ENCODE measurements at regions not wholly inside any gene's neighbourhood (a gene's known extent, or its start where the extent isn't known, plus 50 kb on each side); places are given as distances from the start of the nearest gene placed in this dataset.

- TF ChIP-seq, protein P1, sequence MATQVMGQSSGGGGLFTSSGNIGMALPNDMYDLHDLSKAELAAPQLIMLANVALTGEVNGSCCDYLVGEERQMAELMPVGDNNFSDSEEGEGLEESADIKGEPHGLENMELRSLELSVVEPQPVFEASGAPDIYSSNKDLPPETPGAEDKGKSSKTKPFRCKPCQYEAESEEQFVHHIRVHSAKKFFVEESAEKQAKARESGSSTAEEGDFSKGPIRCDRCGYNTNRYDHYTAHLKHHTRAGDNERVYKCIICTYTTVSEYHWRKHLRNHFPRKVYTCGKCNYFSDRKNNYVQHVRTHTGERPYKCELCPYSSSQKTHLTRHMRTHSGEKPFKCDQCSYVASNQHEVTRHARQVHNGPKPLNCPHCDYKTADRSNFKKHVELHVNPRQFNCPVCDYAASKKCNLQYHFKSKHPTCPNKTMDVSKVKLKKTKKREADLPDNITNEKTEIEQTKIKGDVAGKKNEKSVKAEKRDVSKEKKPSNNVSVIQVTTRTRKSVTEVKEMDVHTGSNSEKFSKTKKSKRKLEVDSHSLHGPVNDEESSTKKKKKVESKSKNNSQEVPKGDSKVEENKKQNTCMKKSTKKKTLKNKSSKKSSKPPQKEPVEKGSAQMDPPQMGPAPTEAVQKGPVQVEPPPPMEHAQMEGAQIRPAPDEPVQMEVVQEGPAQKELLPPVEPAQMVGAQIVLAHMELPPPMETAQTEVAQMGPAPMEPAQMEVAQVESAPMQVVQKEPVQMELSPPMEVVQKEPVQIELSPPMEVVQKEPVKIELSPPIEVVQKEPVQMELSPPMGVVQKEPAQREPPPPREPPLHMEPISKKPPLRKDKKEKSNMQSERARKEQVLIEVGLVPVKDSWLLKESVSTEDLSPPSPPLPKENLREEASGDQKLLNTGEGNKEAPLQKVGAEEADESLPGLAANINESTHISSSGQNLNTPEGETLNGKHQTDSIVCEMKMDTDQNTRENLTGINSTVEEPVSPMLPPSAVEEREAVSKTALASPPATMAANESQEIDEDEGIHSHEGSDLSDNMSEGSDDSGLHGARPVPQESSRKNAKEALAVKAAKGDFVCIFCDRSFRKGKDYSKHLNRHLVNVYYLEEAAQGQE (IDR thresholded peaks at IDR 0.05; ENCODE audit: insufficient read depth in 1 of 2, low read depth in 2 of 2, low read length in 2 of 2) = no peak
- TF ChIP-seq POLR2AphosphoS5 (IDR thresholded peaks at IDR 0.05; ENCODE audit: low read depth, low read length) = no peak
Observed at GRCh38 chr2:111522231-111522768, 361.7 kb downstream of the ANAPC1 start.

DNA sequence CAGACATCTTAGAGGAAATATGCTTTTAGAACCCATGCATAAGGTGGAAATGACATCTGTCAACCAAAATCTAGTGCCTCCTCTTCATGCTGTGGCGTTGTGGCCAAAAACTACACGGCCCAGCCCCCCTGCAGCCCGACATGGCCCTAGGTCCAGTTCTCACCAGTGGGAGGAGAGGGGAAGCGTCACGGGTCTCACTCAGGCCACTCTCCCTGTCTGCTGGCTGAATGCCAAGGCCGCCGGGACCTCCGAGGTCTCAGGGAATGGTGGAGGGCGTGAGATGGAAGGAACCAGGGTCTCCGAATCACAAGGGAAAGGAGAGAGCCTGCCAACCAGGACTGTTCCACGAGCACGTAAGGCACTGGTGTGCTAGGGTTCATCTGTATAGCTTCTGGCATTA, 361.0 kb downstream of the ANAPC1 start:
- TF ChIP-seq POLR2AphosphoS5 (IDR thresholded peaks at IDR 0.05; ENCODE audit: low read depth, low read length) = no peak
- TF ChIP-seq, protein P1 (IDR thresholded peaks at IDR 0.05; ENCODE audit: insufficient read depth in 1 of 2, low read depth in 2 of 2, low read length in 2 of 2) = no peak
- no peak for TF ChIP-seq SIN3A (IDR thresholded peaks at IDR 0.05; ENCODE audit: borderline replicate concordance, insufficient read depth, low read length)
- no peak for TF ChIP-seq TAF1 (IDR thresholded peaks at IDR 0.05; ENCODE audit: borderline replicate concordance, insufficient read depth, low read length)
- TF ChIP-seq FOXP2 (optimal IDR thresholded peaks at IDR 0.05; ENCODE audit: borderline replicate concordance, extremely low read depth, extremely low read length, insufficient read depth) = no peak

GRCh38 chr2:111534910-111535352, 349.1 kb downstream of the ANAPC1 start:
- TF ChIP-seq POLR2AphosphoS5 (IDR thresholded peaks at IDR 0.05; ENCODE audit: low read depth, low read length) (no peak), FOXP2 (optimal IDR thresholded peaks at IDR 0.05; ENCODE audit: borderline replicate concordance, extremely low read depth, extremely low read length, insufficient read depth) (no peak), TAF1 (IDR thresholded peaks at IDR 0.05; ENCODE audit: borderline replicate concordance, insufficient read depth, low read length) (no peak), SIN3A (IDR thresholded peaks at IDR 0.05; ENCODE audit: borderline replicate concordance, insufficient read depth, low read length) (no peak)
- TF ChIP-seq, protein P1 (IDR thresholded peaks at IDR 0.05; ENCODE audit: insufficient read depth in 1 of 2, low read depth in 2 of 2, low read length in 2 of 2) = no peak

DNA sequence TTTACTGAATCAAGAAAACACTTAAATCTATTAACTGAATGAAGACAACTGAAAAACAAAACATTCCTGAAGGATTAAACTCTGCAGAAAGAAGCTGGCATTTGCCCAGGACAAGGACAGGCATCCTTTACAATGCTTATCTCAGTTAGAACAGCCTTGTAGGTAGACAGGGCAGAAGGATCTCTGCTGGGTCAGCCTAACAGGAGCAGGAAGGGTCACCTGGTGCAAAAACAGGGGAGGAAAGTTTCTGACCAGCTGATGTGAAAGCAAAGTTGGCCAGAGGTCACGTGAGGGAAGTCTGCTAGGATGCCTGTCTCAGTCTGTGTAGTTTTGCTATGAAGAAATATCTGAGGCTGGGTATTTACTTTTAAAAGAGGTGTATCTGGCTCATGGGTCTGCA, 348.6 kb downstream of the ANAPC1 start:
- TF ChIP-seq SIN3A (IDR thresholded peaks at IDR 0.05; ENCODE audit: borderline replicate concordance, insufficient read depth, low read length) (no peak), FOXP2 (optimal IDR thresholded peaks at IDR 0.05; ENCODE audit: borderline replicate concordance, extremely low read depth, extremely low read length, insufficient read depth) (no peak), POLR2AphosphoS5 (IDR thresholded peaks at IDR 0.05; ENCODE audit: low read depth, low read length) (no peak), TAF1 (IDR thresholded peaks at IDR 0.05; ENCODE audit: borderline replicate concordance, insufficient read depth, low read length) (no peak)
- TF ChIP-seq, protein P1 (IDR thresholded peaks at IDR 0.05; ENCODE audit: insufficient read depth in 1 of 2, low read depth in 2 of 2, low read length in 2 of 2) = no peak

DNA sequence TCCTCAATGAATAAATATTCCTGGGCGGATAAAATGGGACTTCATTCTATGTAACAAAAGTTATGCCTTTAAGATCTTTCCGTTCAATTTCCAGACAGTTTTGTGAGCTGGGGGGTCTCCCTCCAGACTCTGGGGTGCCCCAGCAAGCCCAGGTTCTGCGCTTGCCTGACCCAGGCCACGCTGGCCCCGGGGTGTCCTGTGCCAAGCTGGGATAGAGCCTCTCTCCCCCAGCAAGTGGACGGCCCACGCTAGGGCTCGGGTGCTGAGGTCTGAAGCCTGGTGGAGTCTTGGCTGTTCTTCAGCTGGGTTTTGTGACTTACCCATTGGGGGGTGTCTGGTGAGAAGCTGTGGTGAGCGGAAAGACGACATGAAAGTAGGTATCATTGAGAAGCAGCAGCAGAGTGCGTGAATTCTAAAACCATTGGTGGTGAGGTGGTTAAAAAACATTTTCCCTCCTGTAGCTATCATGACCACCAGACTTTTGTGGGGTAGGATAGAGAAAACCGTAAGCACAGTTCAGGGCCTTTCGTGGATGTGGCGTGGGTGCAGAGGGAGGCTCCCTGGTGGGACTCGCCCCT, 346.8 kb downstream of the ANAPC1 start:
- TF ChIP-seq TAF1 (IDR thresholded peaks at IDR 0.05; ENCODE audit: borderline replicate concordance, insufficient read depth, low read length) (no peak), SIN3A (IDR thresholded peaks at IDR 0.05; ENCODE audit: borderline replicate concordance, insufficient read depth, low read length) (no peak), POLR2AphosphoS5 (IDR thresholded peaks at IDR 0.05; ENCODE audit: low read depth, low read length) (no peak), FOXP2 (optimal IDR thresholded peaks at IDR 0.05; ENCODE audit: borderline replicate concordance, extremely low read depth, extremely low read length, insufficient read depth) (no peak)
- TF ChIP-seq, protein P1 (IDR thresholded peaks at IDR 0.05; ENCODE audit: insufficient read depth in 1 of 2, low read depth in 2 of 2, low read length in 2 of 2) = no peak

All from PFSK-1 (cell line).